GM18868 (cell line): ENCODE measurements at regions not wholly inside any gene's neighbourhood (a gene's known extent, or its start where the extent isn't known, plus 50 kb on each side); places are given as distances from the start of the nearest gene placed in this dataset.
A peak's percentile ranks its signal among the peaks of the same experiment; 100 is the strongest.
"Not testable (repeated sequence)": the region's sequence is repeated elsewhere in the genome, so short reads cannot be mapped to it uniquely, and the experiment has no call there.

ENCODE experiments used
- ATAC-seq: cut with Tn5 transposase; IDR thresholded peaks from one replicate; pipeline ENCODE4 v1.9.1; 2021; ENCODE audit warnings: mild to moderate bottlenecking, moderate library complexity; ENCODE audit not compliant: unreplicated experiment

DNA sequence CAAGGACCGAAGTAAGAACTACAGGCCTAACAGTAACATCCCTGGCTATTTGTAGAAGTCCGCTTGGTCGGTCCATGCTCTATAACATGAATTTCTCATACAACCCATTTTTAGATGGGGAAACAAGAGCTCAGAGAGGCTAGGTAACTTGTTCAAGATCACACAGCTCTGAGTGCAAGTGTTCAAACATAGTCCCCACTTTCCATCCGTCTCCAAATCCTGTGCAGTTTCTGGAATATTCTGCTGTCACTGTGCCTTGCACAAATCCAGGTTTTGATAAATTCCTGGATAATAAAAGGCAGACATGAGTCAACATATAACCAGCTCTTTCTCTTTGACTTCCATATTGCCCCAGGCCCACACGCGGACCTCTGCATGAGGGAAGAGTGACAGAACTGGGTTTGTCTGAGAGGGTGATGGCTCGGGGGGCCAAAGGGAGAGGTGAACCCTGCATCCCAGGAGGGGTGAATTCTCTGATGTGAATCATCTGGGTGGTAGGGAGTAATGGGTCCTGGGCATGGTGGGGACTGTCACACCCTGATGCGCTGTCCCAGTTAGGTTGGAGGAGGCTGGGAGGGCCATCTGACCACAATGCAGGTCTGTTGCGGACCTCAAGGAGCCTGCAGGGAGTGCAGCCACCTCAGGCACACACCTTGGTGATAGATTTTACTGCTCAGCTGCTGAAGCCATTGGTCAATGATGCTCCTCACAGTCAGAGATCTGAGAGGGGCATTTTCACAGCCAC is 162.2 kb downstream of the SMAD6 start:
- no peak for ATAC-seq

DNA sequence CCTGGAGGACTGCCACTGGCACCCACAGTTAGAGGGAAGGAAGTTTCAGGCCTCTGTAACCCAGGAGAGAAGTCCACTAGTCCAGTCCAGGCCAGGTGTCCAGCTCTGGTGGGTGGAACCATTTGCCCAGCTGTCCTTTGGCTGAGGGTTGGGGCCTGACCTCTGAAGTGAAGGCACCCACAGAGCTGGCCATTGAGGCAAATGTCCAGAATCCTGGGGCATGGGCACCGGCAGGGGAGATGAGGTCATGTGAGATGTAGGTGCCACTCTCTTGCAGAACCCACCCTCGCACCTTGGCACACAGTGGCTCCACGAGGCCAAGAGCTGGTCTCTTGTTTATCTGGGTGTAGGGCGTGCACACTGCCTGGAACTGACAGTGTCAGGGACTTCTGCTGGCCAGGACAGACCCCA is 162.8 kb downstream of the SMAD6 start:
- no peak for ATAC-seq

DNA sequence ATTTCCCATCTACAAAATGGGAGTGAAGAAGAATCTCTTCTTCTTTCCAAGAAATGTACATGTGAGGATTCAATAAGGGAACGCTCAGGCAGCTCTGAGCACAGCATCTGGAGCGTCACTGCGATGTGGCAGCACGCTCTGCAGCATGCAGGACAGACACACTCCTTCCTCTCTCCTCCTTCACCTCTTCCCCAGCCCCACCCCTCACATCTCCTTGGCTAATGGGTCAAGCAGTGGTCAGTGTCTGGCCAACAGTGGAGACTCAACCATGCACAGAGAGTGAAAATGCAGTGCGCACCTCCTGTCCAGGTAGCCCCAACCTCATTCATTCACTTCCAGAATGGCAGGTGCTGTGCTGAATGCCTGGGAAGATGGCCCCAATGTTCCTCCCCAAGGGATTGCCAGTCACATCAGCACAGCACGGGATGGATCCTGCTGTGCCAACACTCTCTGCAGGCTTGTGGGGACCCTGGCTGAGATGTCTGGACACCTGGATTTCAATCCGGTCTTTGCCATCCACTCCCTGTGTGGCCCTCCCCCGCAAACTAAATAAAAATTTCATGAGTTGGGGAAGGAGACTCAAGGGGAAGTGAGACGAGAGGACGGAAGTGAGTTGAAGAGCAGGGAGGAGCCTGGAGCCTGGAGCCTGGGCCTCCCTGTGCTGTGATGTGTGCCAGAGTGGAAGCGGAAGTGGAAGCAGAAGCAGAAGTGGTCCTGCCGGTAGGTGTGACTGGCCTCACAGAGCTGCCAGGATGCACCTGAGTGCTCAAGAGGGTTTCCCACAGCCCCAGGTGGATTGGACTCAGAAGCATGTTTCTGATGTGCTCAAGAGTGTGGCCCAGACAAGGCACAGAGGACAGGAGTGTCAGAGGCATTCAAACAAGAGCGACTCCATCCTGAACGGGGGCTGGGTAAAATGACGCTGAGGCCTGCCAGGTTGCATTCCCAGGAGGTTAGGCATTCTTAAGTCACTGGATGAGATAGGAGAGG is 163.9 kb downstream of the SMAD6 start:
- peak; percentile 89 for ATAC-seq

DNA sequence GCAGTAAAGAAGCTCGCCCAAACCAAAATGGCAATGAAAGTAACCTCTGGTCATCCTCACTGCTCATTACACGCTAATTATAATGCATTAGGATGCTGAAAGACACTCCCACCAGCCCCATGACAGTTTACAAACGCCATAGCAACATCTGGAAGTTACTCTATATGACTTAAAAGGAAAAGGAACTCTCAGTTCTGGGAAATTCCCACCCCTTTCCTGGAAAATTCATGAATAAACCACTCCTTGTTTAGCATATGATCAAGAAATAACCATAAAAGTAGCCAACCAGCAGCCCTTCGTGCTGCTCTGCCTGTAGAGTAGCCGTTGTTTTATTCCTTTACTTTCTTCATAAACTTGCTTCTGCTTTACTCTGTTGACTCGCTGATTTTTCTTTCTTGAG is 164.6 kb downstream of the SMAD6 start:
- no peak for ATAC-seq

DNA sequence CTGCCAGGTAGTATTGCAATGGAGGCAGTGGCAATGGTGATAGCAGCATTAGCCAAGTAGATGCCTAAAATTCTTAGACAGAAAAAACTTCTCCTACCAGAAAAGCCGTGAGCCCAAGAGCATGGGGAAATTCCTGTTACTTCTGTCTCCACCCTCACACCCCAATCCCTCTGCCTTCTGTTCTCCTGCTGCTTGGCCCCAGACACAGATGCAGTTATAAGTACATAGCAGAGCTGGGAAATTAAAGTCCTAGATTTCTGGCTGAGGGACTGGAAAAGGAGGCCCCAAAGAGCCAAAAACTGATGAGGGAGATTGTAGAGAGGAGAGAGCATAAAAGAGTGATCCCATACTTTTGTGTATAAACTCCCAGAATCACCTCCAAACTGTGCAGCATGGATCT is 166.9 kb downstream of the SMAD6 start:
- no peak for ATAC-seq

DNA sequence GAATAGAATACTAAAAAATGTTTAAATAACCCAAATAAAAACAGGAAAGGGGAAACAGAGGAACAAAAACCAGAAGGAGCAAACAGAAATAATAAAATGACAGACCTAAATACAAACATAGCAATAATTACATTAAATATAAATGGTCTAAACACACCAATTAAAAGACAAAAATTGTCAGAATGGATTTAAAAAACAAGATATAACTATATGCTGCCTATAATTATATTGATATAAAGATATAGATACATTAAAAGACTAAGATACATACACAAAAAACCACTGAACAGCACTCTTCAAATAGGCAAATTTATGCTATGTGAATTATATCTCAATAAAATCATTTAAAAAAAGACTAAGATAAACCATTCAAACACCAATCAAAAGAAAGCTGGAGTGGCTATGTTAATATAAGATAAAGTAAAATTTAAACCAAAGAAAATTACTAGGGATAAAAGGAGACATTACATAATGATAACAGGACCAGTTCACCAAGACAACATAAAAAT is 168.9 kb downstream of the SMAD6 start:
- ATAC-seq = no peak

DNA sequence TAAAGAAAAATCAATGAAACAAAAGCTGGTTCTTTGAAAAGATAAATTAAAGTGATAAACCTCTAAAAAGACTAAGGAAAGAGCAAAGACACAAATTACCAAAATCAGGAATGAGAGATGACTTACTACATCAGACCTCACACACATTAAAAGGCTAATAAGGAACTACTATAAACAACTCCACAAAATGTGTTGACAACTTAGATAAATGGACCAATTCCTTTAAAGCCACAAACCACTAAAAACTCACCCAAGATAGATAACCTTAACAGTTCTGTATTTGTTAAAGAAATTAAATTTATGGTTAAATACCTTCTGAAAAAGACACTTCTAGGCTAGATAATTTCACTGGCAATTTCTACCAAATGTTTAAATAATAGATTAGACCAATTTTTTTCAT is 170.4 kb downstream of the SMAD6 start:
- no peak for ATAC-seq

DNA sequence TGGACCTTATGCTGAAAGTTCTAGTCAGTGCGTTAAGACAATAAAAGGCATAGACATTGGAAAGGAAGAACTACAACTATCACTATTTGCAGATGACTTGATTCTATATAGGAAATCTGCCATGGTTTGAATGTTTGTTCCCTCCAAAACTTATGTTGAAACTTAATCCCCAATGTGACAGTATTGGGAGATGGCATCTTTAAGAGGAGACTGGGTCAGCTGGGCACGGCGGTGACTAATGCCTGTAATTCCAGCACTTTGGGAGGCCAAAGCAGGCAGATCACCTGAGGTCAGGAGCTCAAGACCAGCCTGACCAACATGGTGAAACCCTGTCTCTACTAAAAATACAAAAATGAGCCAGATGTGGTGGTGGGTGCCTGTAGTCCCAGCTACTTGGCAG is 171.3 kb downstream of the SMAD6 start:
- ATAC-seq = not testable (repeated sequence)

DNA sequence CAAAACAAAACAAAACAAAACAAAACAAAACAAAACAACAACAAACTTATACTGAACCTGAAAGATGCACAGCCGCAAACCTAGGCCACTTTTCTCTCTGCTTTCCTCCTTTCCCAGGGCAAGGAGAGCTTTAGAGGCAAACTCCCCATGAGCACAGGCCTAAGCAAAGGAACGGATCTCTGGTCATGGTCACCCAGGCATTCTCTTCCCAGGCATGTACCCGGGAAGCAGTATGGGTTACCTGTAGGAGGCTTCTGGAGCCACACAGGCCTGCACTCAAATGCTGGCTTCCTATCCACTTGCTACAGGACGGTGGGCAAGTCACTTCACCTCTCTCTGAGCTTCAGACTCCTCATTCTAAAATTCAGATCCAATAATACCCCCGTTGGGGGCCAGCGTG is 171.8 kb downstream of the SMAD6 start:
- ATAC-seq = no peak

DNA sequence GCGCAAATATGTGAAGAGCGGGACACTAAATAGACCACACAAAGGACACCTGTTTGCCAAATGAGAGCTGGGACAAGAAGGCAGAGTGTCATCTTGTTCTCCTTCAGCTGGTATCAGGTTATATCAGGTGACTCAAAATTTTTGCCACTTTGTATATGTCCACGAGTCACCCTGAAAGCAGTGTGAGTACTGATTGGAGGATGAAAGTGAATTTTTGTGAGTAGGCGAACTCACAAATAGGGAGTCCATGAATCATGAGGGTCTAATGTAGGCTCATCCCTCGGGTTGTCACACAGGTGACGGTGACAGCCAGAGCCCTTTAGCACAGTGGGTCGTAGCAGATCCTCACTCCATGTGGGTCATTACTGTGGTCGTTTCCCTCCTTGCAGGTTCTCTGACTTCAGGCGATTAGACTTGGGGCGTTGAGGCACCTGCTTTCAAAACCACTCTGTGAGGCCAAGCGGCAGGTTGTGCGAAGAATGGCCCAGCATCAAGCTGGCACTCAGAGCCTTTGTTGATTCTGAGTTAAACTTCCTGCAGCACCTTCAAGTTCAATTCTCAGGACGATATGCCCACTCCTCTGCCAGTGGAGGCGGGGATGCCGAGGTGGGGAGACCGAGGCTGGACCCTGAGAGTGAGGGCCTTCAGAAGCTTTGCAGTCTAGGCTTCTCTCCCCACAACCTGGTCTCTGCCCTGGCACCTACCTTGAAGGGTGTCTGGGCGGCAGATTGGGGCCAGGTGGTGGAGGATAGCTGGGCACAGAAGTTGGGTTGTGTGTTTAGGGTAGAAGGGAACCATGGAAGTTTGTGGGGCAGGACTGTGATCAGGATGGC is 173.8 kb downstream of the SMAD6 start:
- ATAC-seq = no peak

DNA sequence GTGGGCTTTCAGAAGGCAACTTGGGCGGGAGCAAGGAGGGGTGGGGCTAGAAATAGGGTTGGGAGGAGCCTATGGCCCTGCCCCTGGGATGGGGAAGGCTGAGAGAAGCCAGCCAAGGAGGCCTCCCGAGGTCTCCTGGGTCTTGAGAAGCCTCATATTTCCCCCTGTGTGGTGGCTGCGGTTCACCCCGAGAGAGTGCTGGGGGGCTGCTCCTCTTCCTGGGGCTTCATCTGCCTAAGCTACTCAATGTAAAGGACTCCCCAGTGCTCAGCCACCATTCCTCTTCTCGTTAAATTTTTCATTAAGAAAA is 174.3 kb downstream of the SMAD6 start:
- ATAC-seq = no peak

DNA sequence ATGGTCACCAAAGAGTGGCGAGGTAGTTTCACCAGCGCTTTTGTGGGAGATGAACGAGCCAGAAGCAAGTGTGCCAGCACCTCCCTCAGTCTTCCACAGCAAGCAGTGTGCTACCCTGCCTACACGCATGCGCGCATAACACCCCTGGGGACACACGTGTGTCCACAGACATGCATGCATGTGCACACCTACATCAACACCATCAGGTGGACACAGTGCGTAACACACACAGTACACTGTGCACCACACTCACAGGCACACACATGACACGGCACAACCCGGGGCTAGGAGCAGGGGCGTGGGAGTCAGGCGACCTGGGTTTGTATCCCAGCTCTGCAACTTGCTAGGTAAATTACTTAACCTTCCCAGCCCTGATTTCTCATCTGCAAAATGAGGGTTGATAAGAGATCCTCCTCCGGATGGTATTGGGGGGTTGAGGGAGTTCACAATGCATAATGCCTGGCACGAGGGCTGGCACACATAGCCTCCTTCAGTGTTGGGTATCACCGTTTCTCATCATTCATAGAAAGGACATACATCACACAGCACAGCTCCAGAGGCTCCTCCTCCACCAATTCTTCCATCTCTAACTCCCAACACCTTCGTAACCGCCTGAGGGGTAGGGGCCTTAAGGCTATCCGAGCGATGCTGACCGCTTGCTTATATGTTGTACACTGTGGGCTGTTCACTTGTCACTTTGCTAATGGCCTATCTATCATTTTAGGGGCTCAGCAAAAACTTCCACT is 174.9 kb downstream of the SMAD6 start:
- ATAC-seq = no peak

DNA sequence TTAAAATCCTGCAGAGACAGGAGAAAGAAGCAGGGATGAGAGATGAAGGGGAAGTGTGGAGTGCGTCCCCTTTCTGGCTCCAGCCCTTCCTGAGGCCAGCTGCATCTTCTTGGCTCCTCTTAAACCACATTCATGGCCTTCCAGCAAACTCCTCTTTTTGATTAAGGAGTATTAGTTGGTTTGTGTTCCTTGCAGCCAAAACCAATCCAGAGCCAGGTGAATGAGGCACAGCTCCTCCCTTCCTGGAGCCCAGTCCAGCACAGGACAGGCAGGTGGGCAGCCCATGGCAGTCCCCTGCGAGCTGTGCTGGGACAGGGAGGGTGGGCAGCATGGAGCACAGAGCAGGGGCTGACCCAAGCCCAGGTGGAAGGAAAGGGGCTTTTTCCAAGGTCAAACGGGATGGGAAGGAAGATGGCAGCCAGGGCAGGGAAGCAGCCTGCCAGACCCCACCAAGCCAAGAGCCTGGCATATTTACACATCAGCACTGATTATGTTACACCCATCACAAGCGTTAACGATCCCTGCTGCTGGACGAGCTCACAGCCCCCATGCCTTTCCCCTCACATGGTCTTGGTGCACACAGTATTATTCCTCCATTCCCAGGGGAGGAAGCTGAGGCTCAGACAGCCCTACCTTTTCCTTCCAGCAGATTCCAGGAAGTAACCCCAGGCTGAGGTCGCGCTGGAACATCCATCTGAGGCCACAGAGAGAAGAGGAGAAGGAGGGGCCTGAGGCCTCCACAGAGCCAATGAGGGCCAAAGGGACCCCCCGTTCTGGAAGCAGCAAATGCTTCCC is 175.6 kb downstream of the SMAD6 start:
- no peak for ATAC-seq

DNA sequence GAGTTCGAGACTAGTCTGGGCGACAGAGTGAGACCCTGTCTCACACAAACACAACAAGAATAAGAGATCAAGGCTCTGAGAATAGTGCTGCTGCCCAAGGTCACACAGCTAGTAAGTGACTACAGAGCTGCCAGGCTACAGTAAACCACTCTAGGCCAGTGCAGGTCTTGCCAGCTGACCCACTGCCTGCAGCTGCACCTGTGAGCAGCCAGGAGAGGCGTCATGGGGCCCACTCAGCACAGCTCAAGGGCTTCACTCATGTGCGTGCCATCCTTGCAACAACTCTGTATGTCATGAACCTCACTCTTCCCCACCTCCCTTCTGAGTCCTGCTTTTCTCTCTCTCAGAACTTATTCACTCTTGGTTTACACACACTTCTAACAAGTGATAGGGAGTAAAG is 176.7 kb downstream of the SMAD6 start:
- ATAC-seq = no peak

DNA sequence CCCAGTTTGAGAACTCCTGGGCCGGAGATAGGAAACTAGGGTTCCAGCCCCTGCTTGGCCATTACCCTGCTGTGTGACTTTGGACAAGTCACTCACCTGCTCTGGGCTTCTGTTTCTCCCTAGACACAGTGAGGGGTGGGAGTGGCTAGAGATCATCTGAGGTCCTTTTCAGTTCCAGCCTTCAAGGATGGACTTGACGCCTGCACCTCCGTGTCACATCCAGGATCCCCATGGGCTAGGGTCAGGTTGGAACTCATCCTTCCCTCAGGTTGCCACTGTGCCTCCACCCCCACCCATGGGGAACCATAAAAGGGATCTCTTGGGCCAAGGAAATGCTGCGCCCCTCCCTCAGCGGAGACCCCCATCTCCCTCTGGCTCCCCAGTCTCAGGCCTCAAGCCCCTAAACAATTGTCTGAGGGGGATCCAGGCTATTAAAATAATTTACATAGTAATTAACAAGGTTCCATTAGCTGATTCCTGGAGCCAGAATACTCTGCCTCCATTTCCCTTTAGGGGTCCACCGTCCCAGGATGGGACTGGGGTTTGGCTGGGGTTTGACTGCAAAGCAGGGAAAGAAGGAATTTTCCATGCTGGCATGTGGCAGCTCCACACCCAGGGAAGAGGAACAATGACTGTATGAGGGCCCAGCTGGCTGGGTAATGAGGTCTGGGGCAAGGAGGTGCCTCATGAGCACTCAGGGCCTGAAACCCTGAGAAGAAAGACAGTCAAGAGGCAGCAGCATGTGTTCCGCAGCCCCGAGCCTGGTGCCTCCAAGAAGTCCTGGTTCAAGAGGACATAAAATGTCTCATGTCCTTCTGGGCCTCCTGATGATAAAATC is 177.7 kb downstream of the SMAD6 start:
- ATAC-seq = no peak

DNA sequence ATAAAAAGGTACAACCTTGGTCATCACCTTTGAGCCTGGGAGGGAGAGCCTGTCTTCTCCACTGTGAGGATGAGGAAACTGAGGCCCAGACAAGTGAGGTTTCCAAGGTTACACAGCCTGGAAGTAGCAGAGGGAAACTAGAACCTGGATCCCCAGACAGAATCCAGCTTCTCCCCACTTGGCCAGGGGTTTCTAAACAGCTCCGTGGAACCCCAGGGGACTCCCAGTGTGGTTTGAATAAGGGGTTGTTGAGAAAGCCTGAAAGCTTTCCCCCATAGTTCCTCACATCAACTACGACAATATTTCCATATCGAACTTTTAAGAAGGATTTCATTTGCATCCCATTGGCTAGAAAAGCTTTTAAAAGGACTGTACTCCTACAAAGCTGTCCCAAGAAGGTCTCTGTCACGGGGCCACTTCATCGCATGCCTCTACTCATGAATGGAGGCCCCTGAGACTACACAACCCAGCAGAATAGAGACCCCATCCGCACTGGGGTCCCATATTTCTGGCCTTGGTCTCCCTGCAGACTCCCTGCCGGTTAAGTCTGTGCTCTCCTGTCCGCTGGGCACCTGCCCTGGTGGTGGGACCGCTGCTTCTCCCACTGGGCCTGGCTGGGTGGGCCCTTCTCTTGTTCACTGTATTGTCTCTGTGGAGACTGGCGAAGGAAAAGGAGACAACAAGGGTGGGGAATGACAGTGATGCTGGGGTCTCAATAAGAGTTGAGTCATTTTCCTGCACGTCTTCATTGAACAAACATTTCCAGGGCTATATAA is 178.5 kb downstream of the SMAD6 start:
- ATAC-seq = no peak

DNA sequence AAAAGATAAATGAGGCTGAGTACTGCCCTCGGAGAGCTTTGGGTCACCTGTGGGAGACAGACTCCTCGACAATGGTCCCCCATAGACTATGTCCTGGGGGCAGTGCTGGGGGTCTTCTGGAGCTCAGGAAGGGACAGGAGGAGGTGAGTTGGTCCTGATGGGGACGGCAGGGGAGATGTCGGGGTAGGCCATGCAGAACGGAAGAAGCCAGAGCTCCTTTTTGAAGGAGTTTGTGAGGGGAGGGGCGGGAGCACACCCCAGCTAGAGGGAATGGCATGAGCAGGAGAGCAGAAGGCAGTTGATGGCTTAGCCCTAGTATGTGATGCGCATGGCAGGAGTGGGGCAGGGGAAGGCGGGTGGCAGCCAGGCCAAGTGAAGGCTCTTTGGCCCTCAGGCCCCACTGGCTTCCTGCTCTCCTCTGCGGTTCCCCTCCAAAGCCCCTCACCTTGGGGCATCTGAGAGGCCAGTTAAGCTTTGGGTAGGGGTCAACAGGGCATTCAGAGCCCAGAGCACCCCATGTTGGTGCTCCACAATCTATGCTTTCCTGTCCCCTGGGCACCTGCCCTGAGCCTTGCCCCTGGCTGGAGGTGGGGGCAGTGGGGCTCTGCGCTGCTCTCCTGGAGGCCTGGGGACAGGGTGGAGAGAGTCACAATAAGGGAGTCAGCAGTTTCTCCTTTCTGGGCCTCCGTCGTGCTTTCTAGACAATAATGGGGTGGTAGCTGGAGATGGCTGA is 179.3 kb downstream of the SMAD6 start:
- no peak for ATAC-seq
